Tibial artery (tissue), 4 donors: ENCODE measurements at regions not wholly inside any gene's neighbourhood (a gene's known extent, or its start where the extent isn't known, plus 50 kb on each side); places are given as distances from the start of the nearest gene placed in this dataset.

Experiments
- DNase-seq, 2 donors: peaks; one replicate each; pipeline ENCODE4 v3.0.0-alpha.2; 2019
- H3K27ac ChIP-seq, 2 donors: fragments of 200-600 bp; sonication (generic) in 1 of 2; 1 replicate in 1 of 2; 2 replicates in 1 of 2; pipeline ENCODE4 v1.5.1; 2018 to 2019; ENCODE audit warnings: mild to moderate bottlenecking in 1 of 2
- H3K27me3 ChIP-seq, 2 donors: fragments of 200-600 bp; sonication (generic) in 1 of 2; one replicate each; pipeline versions ENCODE4 v1.5.1 to v1.6.0; 2016 to 2019
- H3K36me3 ChIP-seq, 3 donors: fragments of 200-600 bp; sonication (generic) in 2 of 3; one replicate each; pipeline ENCODE4 v1.5.1; 2016 to 2019; ENCODE audit warnings: mild to moderate bottlenecking in 2 of 3
- H3K4me1 ChIP-seq, 4 donors: fragments of 200-600 bp; sonication (generic) in 2 of 4; 1 replicate in 3 of 4; 2 replicates in 1 of 4; pipeline ENCODE4 v1.5.1; 2016 to 2019
- H3K4me3 ChIP-seq, 2 donors: fragments of 200-600 bp; sonication (generic) in 1 of 2; 1 replicate in 1 of 2; 2 replicates in 1 of 2; pipeline ENCODE4 v1.5.1; 2018 to 2019; ENCODE audit warnings: mild to moderate bottlenecking in 2 of 2
- H3K9me3 ChIP-seq, 3 donors: fragments of 200-600 bp; sonication (generic) in 1 of 3; one replicate each; pipeline ENCODE4 v1.5.1; 2016 to 2019
- CTCF ChIP-seq, 2 experiments: fragments of 200-600 bp in 1 of 2; fragments of 450-650 bp in 1 of 2; IDR thresholded peaks; one replicate each; pipeline ENCODE4 v1.5.1; 2017 to 2019; ENCODE audit warnings: antibody characterized with exemption in 2 of 2, mild to moderate bottlenecking in 1 of 2, moderate library complexity in 1 of 2
- intact Hi-C: fragments of 100-400 bp; cut with DNase I; formaldehyde crosslinking; loops from one replicate; pipeline ENCODE4 v1.15.0; 2023; ENCODE audit warnings: low total_unique reads

GRCh38 chr16:50469744-50470321 is 78.4 kb upstream of the NKD1 start:
- Histone ChIP-seq H3K36me3 (no peaks in the 10 kb centered on the region), H3K4me1 (peaks cover 0 to 11% (median 8%) of the 10 kb centered on the region in 4 donors), H3K27me3 (peaks cover 0 to 2% of the 10 kb centered on the region in 2 donors), H3K4me3 (no peak overlapping the region), H3K27ac (no peak overlapping the region), H3K9me3 (no peaks in the 10 kb centered on the region)
- no peak for DNase-seq
- no peak for TF ChIP-seq CTCF (IDR thresholded peaks at IDR 0.05)
- intact Hi-C loops = no loop called here

GRCh38 chr16:50469121-50469743 is 79.0 kb upstream of the NKD1 start:
- Histone ChIP-seq H3K9me3 (no peaks in the 10 kb centered on the region), H3K27ac (no peak overlapping the region), H3K4me1 (peaks cover 0 to 11% (median 8%) of the 10 kb centered on the region in 4 donors), H3K27me3 (peaks cover 0 to 2% of the 10 kb centered on the region in 2 donors), H3K36me3 (no peaks in the 10 kb centered on the region), H3K4me3 (no peak overlapping the region)
- intact Hi-C loops = no loop called here
- TF ChIP-seq CTCF (IDR thresholded peaks at IDR 0.05) = no peak
- DNase-seq = no peak

- H3K4me3 ChIP-seq = peak overlapping the region in 1 of 2 donors; percentile 47
- H3K4me1 ChIP-seq = peaks cover 0 to 11% (median 8%) of the 10 kb centered on the region in 4 donors
- no peak for TF ChIP-seq CTCF (IDR thresholded peaks at IDR 0.05)
- H3K36me3 ChIP-seq = no peaks in the 10 kb centered on the region
- no peak for DNase-seq
- no peak overlapping the region for H3K27ac ChIP-seq
- no peaks in the 10 kb centered on the region for H3K9me3 ChIP-seq
- H3K27me3 ChIP-seq = peaks cover 0 to 2% of the 10 kb centered on the region in 2 donors
- intact Hi-C loops = no loop called here
Observed at GRCh38 chr16:50468749-50469078, 79.5 kb upstream of the NKD1 start.

- Histone ChIP-seq H3K9me3 (no peaks in the 10 kb centered on the region), H3K36me3 (no peaks in the 10 kb centered on the region), H3K27me3 (peaks cover 0 to 2% of the 10 kb centered on the region in 2 donors), H3K27ac (peak overlapping the region in 1 of 2 donors; percentile 10), H3K4me1 (peaks cover 0 to 11% (median 8%) of the 10 kb centered on the region in 4 donors), H3K4me3 (peak overlapping the region; percentile 47 to 53)
- intact Hi-C loops = no loop called here
- no peak for TF ChIP-seq CTCF (IDR thresholded peaks at IDR 0.05)
- no peak for DNase-seq
Observed at GRCh38 chr16:50467943-50468748, 80.0 kb upstream of the NKD1 start.

- Histone ChIP-seq H3K27ac (no peak overlapping the region), H3K9me3 (no peaks in the 10 kb centered on the region), H3K4me1 (peaks cover 0 to 11% (median 8%) of the 10 kb centered on the region in 4 donors), H3K27me3 (peaks cover 0 to 4% of the 10 kb centered on the region in 2 donors), H3K36me3 (no peaks in the 10 kb centered on the region), H3K4me3 (peak overlapping the region; percentile 47 to 53)
- no peak for TF ChIP-seq CTCF (IDR thresholded peaks at IDR 0.05)
- DNase-seq = no peak
- intact Hi-C loops = no loop called here
Observed at GRCh38 chr16:50467559-50467942, 80.6 kb upstream of the NKD1 start.
